SU-DHL-6 (cell line): ENCODE measurements at regions not wholly inside any gene's neighbourhood (a gene's known extent, or its start where the extent isn't known, plus 50 kb on each side); places are given as distances from the start of the nearest gene placed in this dataset.

ENCODE experiments used
- H2AFZ ChIP-seq: fragments of 200-600 bp; sonication (generic); 2 replicates; pipeline ENCODE4 v1.6.1; 2014; ENCODE audit warnings: low read depth, mild to moderate bottlenecking, moderate library complexity, mixed read lengths, antibody characterized with exemption, low read length; ENCODE audit not compliant: severe bottlenecking
- H3F3A ChIP-seq: fragments of 200-600 bp; shearing (Covaris generic); 2 replicates; pipeline ENCODE4 v1.6.0; 2016; ENCODE audit warnings: antibody characterized with exemption, mild to moderate bottlenecking; ENCODE audit not compliant: insufficient read depth
- H3K27ac ChIP-seq: fragments of 200-600 bp; sonication (generic); 2 replicates; pipeline ENCODE4 v1.5.1; 2016; ENCODE audit warnings: low read depth, mild to moderate bottlenecking, low read length, moderate library complexity, mixed read lengths
- H3K27me3 ChIP-seq: fragments of 200-600 bp; sonication (generic), shearing (Covaris generic); 2 replicates; pipeline ENCODE4 v1.6.0; 2014; ENCODE audit warnings: mild to moderate bottlenecking, low read length
- H3K36me3 ChIP-seq: fragments of 200-600 bp; sonication (generic); 2 replicates; pipeline ENCODE4 v1.6.1; 2014; ENCODE audit warnings: mild to moderate bottlenecking, low read length, mixed read lengths
- H3K4me2 ChIP-seq: fragments of 300-600, 200-600 bp; shearing (Covaris generic), sonication (generic); 2 replicates; pipeline ENCODE4 v1.6.0; 2014; ENCODE audit warnings: low read length, low read depth, mild to moderate bottlenecking; ENCODE audit not compliant: poor library complexity, severe bottlenecking
- H3K4me3 ChIP-seq: fragments of 200-600 bp; sonication (generic); 2 replicates; pipeline ENCODE4 v1.5.1; 2014; ENCODE audit warnings: antibody characterized with exemption, low read length, mild to moderate bottlenecking, mixed read lengths; ENCODE audit not compliant: insufficient read depth, poor library complexity, severe bottlenecking
- H3K79me2 ChIP-seq: fragments of 200-600 bp; sonication (generic); 2 replicates; pipeline ENCODE4 v1.6.1; 2014; ENCODE audit warnings: mild to moderate bottlenecking, low read length, moderate library complexity; ENCODE audit not compliant: insufficient read depth
- H3K9ac ChIP-seq: fragments of 200-600 bp; sonication (generic); 2 replicates; pipeline ENCODE4 v1.7.0; 2014; ENCODE audit warnings: mild to moderate bottlenecking, low read length
- H3K9me2 ChIP-seq: fragments of 200-600 bp; sonication (generic); replicated peaks from 2 replicates; pipeline ENCODE4 v1.6.1; 2014; ENCODE audit warnings: low read length; ENCODE audit not compliant: insufficient read depth
- H3K9me3 ChIP-seq: fragments of 200-600 bp; sonication (generic); 2 replicates; pipeline ENCODE4 v1.6.1; 2014; ENCODE audit warnings: low read length, mixed read lengths; ENCODE audit not compliant: insufficient read depth
- H4K20me1 ChIP-seq: fragments of 200-600 bp; sonication (generic); 2 replicates; pipeline ENCODE4 v1.6.1; 2014; ENCODE audit warnings: low read depth, mild to moderate bottlenecking, antibody characterized with exemption, low read length, moderate library complexity, mixed read lengths
- CTCF ChIP-seq: fragments of 200-600 bp; sonication (generic); IDR thresholded peaks from one replicate; pipeline ENCODE4 v1.5.1; 2017; ENCODE audit warnings: antibody characterized with exemption, mild to moderate bottlenecking, low read length, moderate library complexity; ENCODE audit not compliant: insufficient read depth, poor library complexity, severe bottlenecking
- EZH2phosphoT487 ChIP-seq: fragments of 200-600 bp; sonication (generic), shearing (Covaris generic); conservative IDR thresholded peaks from 2 replicates; pipeline ENCODE4 v1.6.1; 2018; ENCODE audit warnings: mild to moderate bottlenecking, antibody characterized with exemption, low read length, moderate library complexity, mixed read lengths

DNA sequence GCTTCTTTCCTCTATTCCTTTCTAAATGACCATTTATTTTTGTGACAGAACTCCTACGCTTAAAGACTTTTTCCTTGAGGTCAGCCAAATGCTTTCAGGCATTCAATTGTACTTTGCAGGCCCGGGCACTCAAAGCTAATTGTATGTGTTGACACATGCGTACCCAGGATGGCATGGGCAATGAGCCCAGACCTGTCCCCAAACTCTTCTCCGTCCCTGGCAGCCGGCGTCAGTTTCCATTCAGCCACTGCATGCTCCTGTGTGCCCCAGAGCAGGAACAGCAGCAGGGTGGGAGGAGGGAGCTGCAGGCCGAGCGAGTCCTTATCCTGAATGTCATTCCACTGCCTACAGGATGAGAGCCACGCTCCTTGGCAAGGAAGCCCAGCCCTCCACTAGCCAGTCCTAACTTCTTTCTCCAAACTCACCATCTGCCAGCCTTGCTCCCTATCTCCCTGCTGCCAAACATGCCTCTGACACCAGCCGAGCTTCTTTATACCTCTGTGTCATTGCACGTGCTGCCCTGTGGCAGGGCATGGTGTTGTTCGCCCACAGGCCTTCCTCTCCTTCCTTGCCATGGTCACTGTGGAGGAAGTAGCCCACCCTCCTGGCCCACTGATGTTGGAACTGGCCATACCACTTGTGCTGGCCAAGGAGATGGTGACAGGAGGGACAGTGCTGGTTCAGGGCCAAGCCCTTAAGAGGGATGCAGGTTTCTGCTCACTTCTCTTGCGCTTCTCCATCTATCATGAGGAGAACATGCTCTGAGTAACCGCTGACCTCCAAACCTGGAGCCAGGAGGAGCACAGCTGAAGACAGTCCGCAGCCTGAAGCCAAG, 116.9 kb upstream of the FHL2 start:
- no peaks in the 10 kb centered on the region for H3K9me3 ChIP-seq
- no peak overlapping the region for H3K27ac ChIP-seq
- no peak overlapping the region for H3K4me2 ChIP-seq
- H3K79me2 ChIP-seq = no peaks in the 10 kb centered on the region
- no peaks in the 10 kb centered on the region for H3K36me3 ChIP-seq
- TF ChIP-seq EZH2phosphoT487 (no peak), CTCF (no peak)
- H4K20me1 ChIP-seq = no peaks in the 10 kb centered on the region
- no peak overlapping the region for H3K4me3 ChIP-seq
- H2AFZ ChIP-seq = no peak overlapping the region
- H3K9me2 ChIP-seq = no peaks in the 10 kb centered on the region
- no peak overlapping the region for H3K9ac ChIP-seq
- H3F3A ChIP-seq = no peaks in the 10 kb centered on the region
- H3K27me3 ChIP-seq = no peaks in the 10 kb centered on the region

DNA sequence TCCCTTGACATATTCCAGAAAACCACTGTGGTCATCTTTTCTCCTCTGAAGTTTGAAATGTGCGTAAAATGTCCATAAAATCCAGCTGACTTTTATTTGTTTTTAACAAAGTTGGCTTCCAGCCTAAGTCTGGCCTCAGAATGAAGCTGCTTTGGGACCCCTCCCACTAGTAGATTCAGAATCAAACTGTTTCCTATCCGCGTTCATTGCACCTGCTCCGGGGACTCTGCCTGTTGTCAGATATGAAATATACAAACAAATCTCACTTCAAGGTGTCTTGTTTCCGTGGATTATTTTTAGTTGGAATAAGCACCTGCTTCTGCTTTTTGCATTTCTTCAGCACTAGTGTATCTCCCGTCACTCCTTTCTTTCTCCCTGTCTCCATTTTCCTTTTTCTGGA, 115.7 kb upstream of the FHL2 start:
- TF ChIP-seq EZH2phosphoT487 (no peak), CTCF (no peak)
- H3F3A ChIP-seq = no peaks in the 10 kb centered on the region
- H3K36me3 ChIP-seq = no peaks in the 10 kb centered on the region
- H3K79me2 ChIP-seq = no peaks in the 10 kb centered on the region
- no peak overlapping the region for H3K9ac ChIP-seq
- H3K9me2 ChIP-seq = no peaks in the 10 kb centered on the region
- H2AFZ ChIP-seq = no peak overlapping the region
- no peak overlapping the region for H3K4me2 ChIP-seq
- H3K27ac ChIP-seq = no peak overlapping the region
- no peaks in the 10 kb centered on the region for H4K20me1 ChIP-seq
- H3K4me3 ChIP-seq = no peak overlapping the region
- H3K27me3 ChIP-seq = no peaks in the 10 kb centered on the region
- no peaks in the 10 kb centered on the region for H3K9me3 ChIP-seq

- H3K27ac ChIP-seq = no peak overlapping the region
- H3K79me2 ChIP-seq = no peaks in the 10 kb centered on the region
- no peak for TF ChIP-seq CTCF
- no peak for TF ChIP-seq EZH2phosphoT487
- H3K4me2 ChIP-seq = no peak overlapping the region
- no peaks in the 10 kb centered on the region for H4K20me1 ChIP-seq
- no peaks in the 10 kb centered on the region for H3K9me2 ChIP-seq
- H3K4me3 ChIP-seq = no peak overlapping the region
- no peaks in the 10 kb centered on the region for H3K9me3 ChIP-seq
- no peak overlapping the region for H2AFZ ChIP-seq
- H3K36me3 ChIP-seq = no peaks in the 10 kb centered on the region
- H3F3A ChIP-seq = no peaks in the 10 kb centered on the region
- H3K27me3 ChIP-seq = no peaks in the 10 kb centered on the region
- H3K9ac ChIP-seq = no peak overlapping the region
Observed at GRCh38 chr2:105510761-105511528, 112.1 kb upstream of the FHL2 start.
